HUES48 (cell line): ENCODE measurements at regions not wholly inside any gene's neighbourhood (a gene's known extent, or its start where the extent isn't known, plus 50 kb on each side); places are given as distances from the start of the nearest gene placed in this dataset.

ENCODE experiments used
- H3K27ac ChIP-seq: one replicate; pipeline ENCODE4 v1.7.0; 2013; ENCODE audit warnings: low read depth, low read length, inconsistent platforms
- H3K27me3 ChIP-seq: 2 replicates; pipeline ENCODE4 v1.6.1; 2013; ENCODE audit warnings: mild to moderate bottlenecking, low read length; ENCODE audit not compliant: control insufficient read depth, insufficient read depth
- H3K36me3 ChIP-seq: 2 replicates; pipeline ENCODE4 v1.6.1; 2013; ENCODE audit warnings: low read length; ENCODE audit not compliant: control insufficient read depth, insufficient read depth
- H3K4me1 ChIP-seq: 2 replicates; pipeline ENCODE4 v1.6.1; 2013; ENCODE audit warnings: mild to moderate bottlenecking, low read length; ENCODE audit not compliant: control insufficient read depth, insufficient read depth
- H3K4me3 ChIP-seq: 2 replicates; pipeline ENCODE4 v1.5.1; 2013; ENCODE audit warnings: mild to moderate bottlenecking, low read depth, low read length
- H3K9ac ChIP-seq: 2 replicates; pipeline ENCODE4 v1.6.1; 2013; ENCODE audit warnings: mild to moderate bottlenecking, low read depth, low read length, moderate library complexity
- H3K9me3 ChIP-seq: 2 replicates; pipeline ENCODE4 v1.6.1; 2013; ENCODE audit warnings: low read length; ENCODE audit not compliant: control insufficient read depth, insufficient read depth

DNA sequence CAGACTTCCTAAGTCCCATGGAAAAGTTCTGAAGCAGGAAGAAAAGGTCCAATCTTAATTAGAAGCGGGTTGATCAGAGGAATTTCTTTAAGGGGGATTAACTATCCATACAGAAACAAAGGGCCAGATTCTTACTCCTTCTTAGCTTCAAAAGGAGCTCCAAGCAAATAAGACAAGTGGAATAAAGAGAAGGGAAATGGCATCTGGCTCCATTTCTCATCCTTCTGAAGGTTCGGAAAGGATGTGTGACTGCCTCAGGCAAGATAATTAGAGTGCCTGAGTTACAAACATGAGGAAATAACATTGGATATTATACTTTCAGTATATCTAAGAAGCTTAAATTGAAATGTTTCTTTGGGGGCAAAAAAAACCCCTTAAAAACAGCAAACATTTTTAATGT is 88.1 kb upstream of the ADAMTS19 start:
- Histone ChIP-seq H3K9ac (no peak overlapping the region), H3K9me3 (no peaks in the 10 kb centered on the region), H3K27ac (no peak overlapping the region), H3K4me1 (no peaks in the 10 kb centered on the region), H3K4me3 (no peak overlapping the region), H3K36me3 (no peaks in the 10 kb centered on the region), H3K27me3 (no peaks in the 10 kb centered on the region)

GRCh38 chr5:129377504-129377903 is 82.6 kb upstream of the ADAMTS19 start:
- Histone ChIP-seq H3K27me3 (no peaks in the 10 kb centered on the region), H3K9me3 (no peaks in the 10 kb centered on the region)

DNA sequence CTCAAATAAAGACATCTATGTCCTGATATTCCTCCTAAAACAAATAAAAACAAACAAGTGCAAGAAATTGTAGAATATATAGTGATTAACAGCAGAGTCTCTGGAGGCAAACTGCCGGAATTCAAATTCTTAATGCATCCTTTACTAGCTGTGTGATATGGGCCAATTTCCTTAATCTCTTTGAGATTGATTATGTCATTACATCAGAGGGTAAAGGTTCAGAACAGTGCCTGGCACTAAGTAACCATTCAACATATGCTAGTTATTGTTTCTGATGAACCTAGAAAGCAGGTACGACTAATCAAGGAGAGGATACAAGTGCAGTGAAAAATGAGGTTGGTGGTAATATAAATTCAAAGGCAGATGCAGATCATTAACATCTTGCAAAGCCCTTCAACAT is 81.1 kb upstream of the ADAMTS19 start:
- Histone ChIP-seq H3K27ac (no peak overlapping the region), H3K4me1 (peaks cover 8% of the 10 kb centered on the region; the same call in 1 of the 2 replicates), H3K36me3 (no peaks in the 10 kb centered on the region), H3K4me3 (no peak overlapping the region), H3K9me3 (no peaks in the 10 kb centered on the region), H3K9ac (no peak overlapping the region), H3K27me3 (no peaks in the 10 kb centered on the region)

More at GRCh38 chr5:129377504-129377903, 82.6 kb upstream of the ADAMTS19 start:
- Histone ChIP-seq H3K36me3 (no peaks in the 10 kb centered on the region), H3K9ac (no peak overlapping the region), H3K4me3 (no peak overlapping the region), H3K27ac (no peak overlapping the region), H3K4me1 (peaks cover 8% of the 10 kb centered on the region; the same call in 1 of the 2 replicates)

- Histone ChIP-seq H3K4me3 (no peak overlapping the region), H3K27ac (no peak overlapping the region), H3K9ac (no peak overlapping the region), H3K4me1 (peaks cover 8% of the 10 kb centered on the region; the same call in 1 of the 2 replicates), H3K27me3 (no peaks in the 10 kb centered on the region), H3K36me3 (no peaks in the 10 kb centered on the region), H3K9me3 (no peaks in the 10 kb centered on the region)
Observed at GRCh38 chr5:129379406-129379805, 80.7 kb upstream of the ADAMTS19 start.

DNA sequence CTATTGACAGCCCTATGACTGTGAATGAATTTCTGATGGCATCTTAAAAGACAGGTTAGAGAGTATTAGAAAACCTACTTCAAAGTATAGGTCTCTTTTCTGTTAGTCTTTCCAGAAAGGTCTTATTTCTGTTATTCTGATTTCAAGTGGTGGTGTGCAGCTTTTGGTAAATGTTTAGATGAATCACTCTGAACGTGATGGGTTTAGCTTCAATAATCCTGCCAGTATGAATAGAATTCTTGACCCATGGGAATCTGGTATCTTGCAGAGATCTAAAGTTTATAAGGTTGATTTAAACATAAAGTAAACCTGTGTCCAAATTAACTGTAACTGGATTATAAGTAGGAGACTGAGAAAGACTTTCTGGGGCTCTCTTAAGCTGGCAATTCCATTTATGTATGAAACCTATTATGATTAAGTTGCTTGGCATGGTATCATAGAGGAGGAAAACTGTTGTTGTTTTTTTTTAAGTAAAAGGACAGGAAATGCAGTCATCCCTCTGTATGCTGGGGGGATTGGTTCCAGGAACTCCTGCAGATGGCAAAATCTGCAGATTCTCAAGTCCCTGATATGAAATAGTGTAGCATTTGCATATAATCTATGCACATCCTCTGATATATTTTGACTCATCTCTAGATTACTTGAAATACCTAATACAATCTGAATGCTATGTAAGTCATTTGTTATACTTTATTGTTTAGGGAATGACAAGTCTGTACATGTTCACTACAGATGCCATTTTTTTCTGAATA is 77.0 kb upstream of the ADAMTS19 start:
- H3K9ac ChIP-seq, result no peak overlapping the region
- peaks cover 8% of the 10 kb centered on the region; the same call in 1 of the 2 replicates for H3K4me1 ChIP-seq
- H3K27ac ChIP-seq, result no peak overlapping the region
- H3K27me3 ChIP-seq, result no peaks in the 10 kb centered on the region
- no peak overlapping the region for H3K4me3 ChIP-seq
- no peaks in the 10 kb centered on the region for H3K36me3 ChIP-seq
- no peaks in the 10 kb centered on the region for H3K9me3 ChIP-seq

DNA sequence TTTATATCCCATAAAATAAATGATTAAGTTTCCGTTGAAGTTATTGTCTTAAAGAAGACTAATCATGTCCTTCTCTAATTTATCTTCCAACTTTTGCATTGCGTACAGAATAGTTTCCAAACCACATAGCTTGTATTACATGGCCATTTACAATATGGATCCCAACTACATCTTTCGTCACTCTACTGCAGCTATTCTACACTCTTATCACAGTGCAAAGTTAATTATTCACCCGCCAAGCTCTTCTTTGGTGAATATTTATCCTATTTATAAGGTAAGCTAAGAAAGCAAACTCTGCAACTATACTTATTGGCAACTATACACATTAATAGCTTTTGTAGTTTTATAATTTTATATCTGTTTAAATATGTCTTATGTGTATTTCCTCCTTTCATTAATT is 75.9 kb upstream of the ADAMTS19 start:
- Histone ChIP-seq H3K9ac (no peak overlapping the region), H3K4me3 (no peak overlapping the region), H3K36me3 (no peaks in the 10 kb centered on the region), H3K27me3 (no peaks in the 10 kb centered on the region), H3K4me1 (peaks cover 8% of the 10 kb centered on the region; the same call in 1 of the 2 replicates), H3K9me3 (no peaks in the 10 kb centered on the region), H3K27ac (no peak overlapping the region)

- H3K9me3 ChIP-seq, result no peaks in the 10 kb centered on the region
- no peaks in the 10 kb centered on the region for H3K36me3 ChIP-seq
- H3K4me1 ChIP-seq, result peaks cover 4% of the 10 kb centered on the region; the same call in 1 of the 2 replicates
- no peak overlapping the region for H3K27ac ChIP-seq
- H3K9ac ChIP-seq, result no peak overlapping the region
- H3K4me3 ChIP-seq, result no peak overlapping the region
- no peaks in the 10 kb centered on the region for H3K27me3 ChIP-seq
Observed at GRCh38 chr5:129384736-129385135, 75.4 kb upstream of the ADAMTS19 start.

DNA sequence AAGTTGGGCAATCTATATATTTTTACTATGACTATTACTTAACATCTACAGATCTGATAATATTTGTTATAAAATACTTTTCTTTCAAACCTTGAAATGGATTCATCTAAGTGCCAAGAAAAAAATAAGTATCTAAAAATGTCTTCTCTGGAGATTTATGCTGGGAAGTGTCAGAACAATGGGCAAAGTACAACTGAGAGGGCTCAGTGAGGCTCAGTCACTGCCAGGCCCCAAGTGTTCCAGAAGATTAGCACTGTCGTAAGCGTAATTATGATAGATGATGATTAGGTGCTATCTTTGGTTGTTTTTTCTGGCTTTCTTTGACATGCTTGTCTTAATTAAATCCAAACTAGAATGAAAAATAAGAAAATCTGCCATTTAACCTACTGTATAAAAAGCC is 72.2 kb upstream of the ADAMTS19 start:
- no peaks in the 10 kb centered on the region for H3K36me3 ChIP-seq
- H3K9me3 ChIP-seq, result no peaks in the 10 kb centered on the region
- H3K27me3 ChIP-seq, result no peaks in the 10 kb centered on the region
- H3K27ac ChIP-seq, result no peak overlapping the region
- H3K4me3 ChIP-seq, result no peak overlapping the region
- H3K9ac ChIP-seq, result no peak overlapping the region
- H3K4me1 ChIP-seq, result no peaks in the 10 kb centered on the region; the same call in 1 of the 2 replicates

DNA sequence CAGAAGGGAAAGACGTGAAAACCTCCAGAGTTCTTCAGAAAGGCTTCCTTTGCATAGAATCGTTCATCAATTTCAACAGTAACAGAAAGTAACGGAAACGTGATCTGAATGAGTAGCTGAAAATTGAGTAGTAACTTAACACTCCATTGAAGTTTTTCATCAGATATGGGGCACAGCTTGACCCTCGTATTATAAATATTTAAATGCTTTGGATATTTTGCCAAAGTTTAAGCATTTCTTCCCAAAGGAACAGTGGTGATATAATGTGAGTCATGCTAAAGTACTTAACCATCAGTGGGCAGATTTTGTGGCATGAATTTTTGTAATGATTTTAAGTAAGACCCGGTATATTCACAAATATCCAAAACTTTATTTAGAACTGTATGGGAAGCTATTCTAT is 67.4 kb upstream of the ADAMTS19 start:
- no peaks in the 10 kb centered on the region for H3K9me3 ChIP-seq
- no peaks in the 10 kb centered on the region for H3K36me3 ChIP-seq
- H3K9ac ChIP-seq, result no peak overlapping the region
- H3K4me3 ChIP-seq, result no peak overlapping the region
- H3K27me3 ChIP-seq, result no peaks in the 10 kb centered on the region
- peaks cover 23% of the 10 kb centered on the region for H3K4me1 ChIP-seq
- H3K27ac ChIP-seq, result no peak overlapping the region

DNA sequence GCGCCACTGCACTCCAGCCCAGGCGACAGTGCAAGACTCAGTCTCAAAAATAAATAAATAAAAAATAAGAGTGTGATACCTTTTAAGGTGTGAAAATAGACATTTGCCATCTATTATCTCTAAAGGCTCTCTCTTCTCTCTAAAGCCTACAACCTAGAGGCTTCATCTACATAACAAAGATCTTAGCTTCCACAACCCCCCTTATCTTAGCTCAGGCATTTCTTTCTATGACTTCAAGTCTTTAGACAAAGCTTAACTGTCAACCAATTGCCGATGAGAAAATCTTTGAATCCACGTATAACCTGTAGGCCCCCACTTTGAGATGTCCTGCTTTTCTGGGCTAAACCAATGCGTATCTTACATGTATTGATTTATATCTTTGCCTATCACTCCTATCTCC is 64.9 kb upstream of the ADAMTS19 start:
- peak overlapping the region; percentile 27; the same call in 1 of the 2 replicates for H3K4me3 ChIP-seq
- H3K9me3 ChIP-seq, result no peaks in the 10 kb centered on the region
- no peaks in the 10 kb centered on the region for H3K36me3 ChIP-seq
- peaks cover 47% of the 10 kb centered on the region for H3K4me1 ChIP-seq
- H3K27ac ChIP-seq, result no peak overlapping the region
- no peak overlapping the region for H3K9ac ChIP-seq
- no peaks in the 10 kb centered on the region for H3K27me3 ChIP-seq

- Histone ChIP-seq H3K36me3 (no peaks in the 10 kb centered on the region), H3K27me3 (no peaks in the 10 kb centered on the region), H3K4me1 (peaks cover 51% of the 10 kb centered on the region), H3K9ac (no peak overlapping the region), H3K4me3 (no peak overlapping the region; the same call in 1 of the 2 replicates), H3K27ac (peak overlapping the region; percentile 87), H3K9me3 (no peaks in the 10 kb centered on the region)
Observed at GRCh38 chr5:129398026-129398678, 61.9 kb upstream of the ADAMTS19 start.
